OCI-LY1 (cell line): ENCODE measurements at regions not wholly inside any gene's neighbourhood (a gene's known extent, or its start where the extent isn't known, plus 50 kb on each side); places are given as distances from the start of the nearest gene placed in this dataset.

Source experiments
- CTCF ChIP-seq: fragments of 200-600 bp; sonication (generic), shearing (Covaris generic); IDR thresholded peaks from 2 replicates; pipeline ENCODE4 v1.5.1; 2017; ENCODE audit warnings: mild to moderate bottlenecking, antibody characterized with exemption, low read length, moderate library complexity, mixed read lengths
- EZH2 ChIP-seq: fragments of 200-600 bp; sonication (generic), shearing (Covaris generic); IDR thresholded peaks from 2 replicates; pipeline ENCODE4 v1.8.0; 2017; ENCODE audit warnings: borderline replicate concordance, mixed run types, mild to moderate bottlenecking, antibody characterized with exemption, low read length, moderate library complexity, mixed read lengths

- TF ChIP-seq CTCF (no peak), EZH2 (no peak)
Measured at GRCh38 chr15:48001393-48002039, 119.3 kb upstream of the SLC24A5 start.
